IMR-90 (cell line): ENCODE measurements at regions not wholly inside any gene's neighbourhood (a gene's known extent, or its start where the extent isn't known, plus 50 kb on each side); places are given as distances from the start of the nearest gene placed in this dataset.

Experiments used
- BHLHE40 ChIP-seq: fragments of 150-350 bp; IDR thresholded peaks from 2 replicates; pipeline ENCODE4 v1.6.1; 2016; ENCODE audit warnings: mild to moderate bottlenecking, low read depth, low read length
- CTCF ChIP-seq: conservative IDR thresholded peaks from 2 replicates; pipeline ENCODE4 v1.5.1; 2012; ENCODE audit warnings: mild to moderate bottlenecking, low read depth, low read length, improper control_type of control experiment
- MAFK ChIP-seq: IDR thresholded peaks from 2 replicates; pipeline ENCODE4 v1.6.1; 2012; ENCODE audit warnings: low read depth, low read length, improper control_type of control experiment
- MAZ ChIP-seq: IDR thresholded peaks from 2 replicates; pipeline ENCODE4 v1.6.1; 2012; ENCODE audit warnings: low read depth, mild to moderate bottlenecking, low read length, improper control_type of control experiment, moderate library complexity, borderline replicate concordance
- RAD21 ChIP-seq: IDR thresholded peaks from 2 replicates; pipeline ENCODE4 v1.6.1; 2012; ENCODE audit warnings: low read length, improper control_type of control experiment
- RCOR1 ChIP-seq: IDR thresholded peaks from 2 replicates; pipeline ENCODE4 v1.6.1; 2012; ENCODE audit warnings: mild to moderate bottlenecking, low read length, improper control_type of control experiment; ENCODE audit not compliant: insufficient replicate concordance
- USF2 ChIP-seq: fragments of 150-350 bp; IDR thresholded peaks from 2 replicates; pipeline ENCODE4 v1.6.1; 2017; ENCODE audit warnings: mild to moderate bottlenecking, antibody characterized with exemption, low read length, low read depth

DNA sequence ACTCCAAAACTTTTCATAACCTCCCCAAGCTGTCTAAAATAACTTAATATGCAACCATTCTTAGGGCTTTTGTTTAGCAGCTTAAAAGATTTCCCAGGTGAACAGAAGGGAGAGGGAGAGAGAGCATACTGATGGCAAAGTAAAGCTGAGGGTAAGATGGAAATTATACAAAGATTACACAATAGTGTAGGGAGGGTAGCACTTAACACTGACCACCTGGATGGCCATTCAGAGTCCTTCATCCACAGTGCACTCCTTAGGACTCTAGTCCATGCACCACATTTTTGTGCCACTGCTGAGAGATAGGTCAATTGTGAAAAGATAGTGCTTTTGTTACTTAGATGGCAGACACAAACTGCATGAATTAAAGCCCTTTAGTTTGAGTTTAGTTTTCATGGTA lies 574.6 kb downstream of the LMO4 start:
- TF ChIP-seq MAFK, result no peak
- no peak for TF ChIP-seq CTCF
- no peak for TF ChIP-seq USF2
- no peak for TF ChIP-seq MAZ
- TF ChIP-seq RCOR1, result no peak
- no peak for TF ChIP-seq BHLHE40
- TF ChIP-seq RAD21, result no peak
